Transverse colon (tissue), 4 donors: ENCODE measurements at regions not wholly inside any gene's neighbourhood (a gene's known extent, or its start where the extent isn't known, plus 50 kb on each side); places are given as distances from the start of the nearest gene placed in this dataset.

Source experiments
- DNase-seq: peaks from one replicate; pipeline ENCODE4 v3.0.0-alpha.2; 2019
- H3K27ac ChIP-seq, 4 donors: fragments of 200-600 bp; sonication (generic); 2 replicates each; pipeline ENCODE4 v1.5.1; 2016 to 2018; ENCODE audit warnings: inconsistent platforms in 4 of 4
- H3K27me3 ChIP-seq: fragments of 200-600 bp; sonication (generic); 2 replicates; pipeline ENCODE4 v1.5.1; 2017; ENCODE audit warnings: inconsistent platforms
- H3K36me3 ChIP-seq, 4 donors: fragments of 200-600 bp; sonication (generic); 2 replicates each; pipeline ENCODE4 v1.5.1; 2017 to 2019; ENCODE audit warnings: inconsistent platforms in 4 of 4
- H3K4me1 ChIP-seq, 4 donors: fragments of 200-600 bp; sonication (generic); 2 replicates each; pipeline ENCODE4 v1.5.1; 2017 to 2020; ENCODE audit warnings: inconsistent platforms in 4 of 4
- H3K4me3 ChIP-seq, 4 donors: fragments of 200-600 bp; sonication (generic); 1 replicate in 1 of 4; 2 replicates in 3 of 4; pipeline versions ENCODE4 v1.5.1 to v1.6.1; 2017 to 2019; ENCODE audit warnings: inconsistent platforms in 4 of 4
- H3K9me3 ChIP-seq, 2 donors: fragments of 200-600 bp; sonication (generic); 2 replicates each; pipeline ENCODE4 v1.5.1; 2017 to 2019; ENCODE audit warnings: inconsistent platforms in 2 of 2
- EP300 ChIP-seq: sonication (generic); formaldehyde crosslinking; IDR thresholded peaks from one replicate; pipeline ENCODE4 v1.6.1; 2017; ENCODE audit warnings: antibody characterized with exemption, low read depth
- POLR2A ChIP-seq: fragments of 450-650 bp; IDR thresholded peaks from one replicate; pipeline ENCODE4 v1.6.1; 2016; ENCODE audit warnings: antibody characterized with exemption, mild to moderate bottlenecking, moderate library complexity
- POLR2AphosphoS5 ChIP-seq, 3 donors: sonication (generic); formaldehyde crosslinking; IDR thresholded peaks; one replicate each; pipeline ENCODE4 v1.6.1; 2016; ENCODE audit warnings: antibody characterized with exemption in 3 of 3
- WGBS, 2 donors: methylation state at CpG; one replicate each; pipeline ENCODE4 v1.1.5; 2018; ENCODE audit warnings: low coverage in 1 of 2; 5-methylcytosine and 5-hydroxymethylcytosine counted together
- in situ Hi-C, 4 donors: fragments of 200-750 bp; cut with MboI; loops; one replicate each; pipeline versions ENCODE4 v1.15.0 to v1.15.1; 2017; ENCODE audit warnings: low sequenced_read_pairs in 3 of 4, low pct_ligation_motif_present in 1 of 4, low pct_unique_long_range_greater_than_20kb in 1 of 4
- intact Hi-C: fragments of 100-400 bp; cut with DNase I; formaldehyde crosslinking; loops from one replicate; pipeline ENCODE4 v1.15.1; 2023; ENCODE audit warnings: low total_unique reads
- TF ChIP-seq, protein P1 (sequence below), 5 experiments: fragments of 200-600 bp in 3 of 5; fragments of 450-650 bp in 2 of 5; sonication (generic) in 3 of 5; IDR thresholded peaks; 1 replicate in 2 of 5; 2 replicates in 3 of 5; pipeline ENCODE4 v1.5.1; 2016 to 2017; ENCODE audit warnings: antibody characterized with exemption in 5 of 5, inconsistent platforms in 3 of 5, mild to moderate bottlenecking in 2 of 5, moderate library complexity in 1 of 5

DNA sequence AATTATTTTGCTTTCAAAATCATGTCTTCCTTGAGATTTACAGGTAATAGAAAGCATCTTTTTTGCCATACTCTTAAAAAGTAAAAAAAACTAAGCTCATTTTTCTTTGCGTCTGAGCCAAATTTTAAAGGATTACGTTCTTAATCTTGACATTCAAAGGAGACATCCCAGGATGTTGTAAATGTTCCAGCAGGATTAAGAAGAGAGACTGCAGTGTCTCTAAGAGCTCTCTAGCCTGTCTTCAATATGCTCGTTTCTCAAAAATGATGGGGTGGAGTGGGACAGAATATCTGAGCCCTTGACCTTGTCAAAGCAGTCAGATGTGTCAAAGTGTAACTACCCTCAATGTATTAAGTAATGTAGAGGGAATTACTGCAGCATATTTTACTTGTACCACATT lies 363.3 kb downstream of the PCDH7 start:
- Histone ChIP-seq H3K4me1 (no peaks in the 10 kb centered on the region), H3K36me3 (no peaks in the 10 kb centered on the region), H3K27ac (no peak overlapping the region), H3K4me3 (no peak overlapping the region), H3K9me3 (no peaks in the 10 kb centered on the region), H3K27me3 (no peaks in the 10 kb centered on the region)
- intact Hi-C loops, result no loop called here
- TF ChIP-seq POLR2AphosphoS5 (IDR thresholded peaks at IDR 0.05), result no peak
- TF ChIP-seq, protein P1, sequence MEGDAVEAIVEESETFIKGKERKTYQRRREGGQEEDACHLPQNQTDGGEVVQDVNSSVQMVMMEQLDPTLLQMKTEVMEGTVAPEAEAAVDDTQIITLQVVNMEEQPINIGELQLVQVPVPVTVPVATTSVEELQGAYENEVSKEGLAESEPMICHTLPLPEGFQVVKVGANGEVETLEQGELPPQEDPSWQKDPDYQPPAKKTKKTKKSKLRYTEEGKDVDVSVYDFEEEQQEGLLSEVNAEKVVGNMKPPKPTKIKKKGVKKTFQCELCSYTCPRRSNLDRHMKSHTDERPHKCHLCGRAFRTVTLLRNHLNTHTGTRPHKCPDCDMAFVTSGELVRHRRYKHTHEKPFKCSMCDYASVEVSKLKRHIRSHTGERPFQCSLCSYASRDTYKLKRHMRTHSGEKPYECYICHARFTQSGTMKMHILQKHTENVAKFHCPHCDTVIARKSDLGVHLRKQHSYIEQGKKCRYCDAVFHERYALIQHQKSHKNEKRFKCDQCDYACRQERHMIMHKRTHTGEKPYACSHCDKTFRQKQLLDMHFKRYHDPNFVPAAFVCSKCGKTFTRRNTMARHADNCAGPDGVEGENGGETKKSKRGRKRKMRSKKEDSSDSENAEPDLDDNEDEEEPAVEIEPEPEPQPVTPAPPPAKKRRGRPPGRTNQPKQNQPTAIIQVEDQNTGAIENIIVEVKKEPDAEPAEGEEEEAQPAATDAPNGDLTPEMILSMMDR (IDR thresholded peaks at IDR 0.05), result no peak
- TF ChIP-seq POLR2A, result no peak
- TF ChIP-seq EP300, result no peak
- no peak for DNase-seq
- 58 to 72% methylated on average over 3 of the region's 3 CpGs for WGBS, 2 donors
- in situ Hi-C loops, result no loop called here

DNA sequence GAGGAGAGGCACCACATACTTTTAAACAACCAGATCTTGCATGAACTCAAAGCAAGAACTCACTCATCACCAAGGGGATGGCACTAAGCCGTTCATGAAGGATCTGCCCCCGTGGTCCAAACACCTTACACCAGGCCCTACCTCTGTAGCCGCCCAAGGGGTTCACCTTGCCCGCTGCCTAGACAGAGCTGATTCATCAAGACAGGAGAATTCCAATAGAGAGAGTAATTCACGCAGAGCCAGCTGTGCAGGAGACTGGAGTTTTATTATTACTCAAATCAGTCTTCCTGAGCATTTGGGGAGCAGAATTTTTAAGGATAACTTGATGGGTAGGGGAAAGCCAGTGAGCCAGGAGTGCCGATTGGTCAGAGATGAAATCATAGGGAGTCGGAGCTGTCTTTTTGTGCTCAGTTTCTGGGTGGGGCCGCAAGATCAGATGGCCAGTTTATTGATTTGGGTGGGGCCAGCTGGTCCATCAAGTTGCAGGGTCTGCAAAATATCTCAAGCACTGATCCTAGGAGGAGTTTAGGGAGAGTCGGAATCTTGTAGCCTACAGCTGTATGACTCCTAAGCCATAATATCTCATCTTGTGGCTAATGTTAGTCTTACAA lies 364.7 kb downstream of the PCDH7 start:
- in situ Hi-C loops (no loop called here), intact Hi-C loops (no loop called here)
- Histone ChIP-seq H3K4me1 (no peaks in the 10 kb centered on the region), H3K4me3 (no peak overlapping the region), H3K36me3 (no peaks in the 10 kb centered on the region), H3K27me3 (no peaks in the 10 kb centered on the region), H3K27ac (no peak overlapping the region), H3K9me3 (no peaks in the 10 kb centered on the region)
- WGBS, 2 donors, result 73 to 93% methylated on average over 5 to 9 of the region's 9 CpGs
- TF ChIP-seq EP300 (no peak), POLR2AphosphoS5 (IDR thresholded peaks at IDR 0.05) (no peak), POLR2A (no peak)
- TF ChIP-seq, protein P1 (IDR thresholded peaks at IDR 0.05), result no peak
- DNase-seq, result no peak

DNA sequence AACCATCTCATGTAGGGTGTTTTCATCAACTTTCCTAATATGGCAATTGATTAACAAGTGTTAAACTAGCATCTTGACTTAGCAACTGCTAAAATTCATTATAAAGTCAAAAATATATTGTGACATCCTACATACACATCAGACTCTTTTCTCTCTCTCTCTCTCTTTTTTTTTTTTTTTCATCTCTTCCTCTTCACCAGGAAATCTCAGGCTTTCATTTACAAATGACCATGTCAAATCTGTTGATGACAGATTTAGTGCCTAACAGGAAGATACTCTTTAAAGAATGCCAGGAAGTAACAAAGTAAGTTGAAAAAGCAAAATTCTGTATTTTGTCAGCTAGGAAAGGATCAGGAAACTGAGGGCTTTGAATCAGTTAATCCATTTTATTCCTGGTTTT lies 365.5 kb downstream of the PCDH7 start:
- in situ Hi-C loops, result no loop called here
- TF ChIP-seq POLR2AphosphoS5 (IDR thresholded peaks at IDR 0.05) (no peak), POLR2A (no peak), EP300 (no peak)
- TF ChIP-seq, protein P1 (IDR thresholded peaks at IDR 0.05), result no peak
- H3K4me3 ChIP-seq, result no peak overlapping the region

DNA sequence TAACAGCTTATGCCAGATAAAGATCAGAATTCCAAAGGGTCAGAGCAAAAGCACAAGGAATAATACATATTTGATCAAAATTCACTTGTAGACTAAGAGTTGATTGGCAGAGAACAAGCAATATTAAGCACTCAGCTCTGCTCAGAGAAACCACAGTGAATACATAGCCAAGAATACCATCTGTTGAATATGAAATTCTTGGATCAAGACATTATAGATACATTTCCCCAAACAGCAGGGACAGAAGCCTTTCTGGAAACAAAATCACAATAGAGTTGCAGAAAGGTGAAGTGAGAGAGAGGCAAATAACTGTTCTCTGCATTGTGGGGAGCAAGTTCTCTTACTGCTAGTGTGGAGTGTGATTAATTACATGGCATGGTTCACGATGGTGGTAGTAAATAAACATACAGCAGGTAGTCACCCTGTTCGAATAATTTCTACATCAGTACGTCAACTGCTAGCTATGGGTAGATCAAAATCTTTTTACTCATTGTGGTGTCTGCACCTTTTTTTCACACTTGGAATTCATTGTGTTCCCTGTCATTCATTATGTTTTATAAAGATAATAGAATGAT lies 366.7 kb downstream of the PCDH7 start:
- Histone ChIP-seq H3K27me3 (no peaks in the 10 kb centered on the region), H3K9me3 (no peaks in the 10 kb centered on the region), H3K27ac (no peak overlapping the region), H3K36me3 (no peaks in the 10 kb centered on the region), H3K4me1 (no peaks in the 10 kb centered on the region), H3K4me3 (no peak overlapping the region)
- 75 to 100% methylated on average over 1 to 3 of the region's 3 CpGs for WGBS, 2 donors
- in situ Hi-C loops (no loop called here), intact Hi-C loops (no loop called here)
- TF ChIP-seq POLR2AphosphoS5 (IDR thresholded peaks at IDR 0.05) (no peak), EP300 (no peak), POLR2A (no peak)
- TF ChIP-seq, protein P1 (IDR thresholded peaks at IDR 0.05), result no peak
- DNase-seq, result no peak

More for the DNA sequence above, 365.5 kb downstream of the PCDH7 start:
- intact Hi-C loops, result no loop called here
- no peak overlapping the region for H3K27ac ChIP-seq
- no peaks in the 10 kb centered on the region for H3K9me3 ChIP-seq
- H3K27me3 ChIP-seq, result no peaks in the 10 kb centered on the region
- DNase-seq, result no peak
- H3K4me1 ChIP-seq, result no peaks in the 10 kb centered on the region
- no peaks in the 10 kb centered on the region for H3K36me3 ChIP-seq
